DOHH2 (cell line): ENCODE measurements at regions not wholly inside any gene's neighbourhood (a gene's known extent, or its start where the extent isn't known, plus 50 kb on each side); places are given as distances from the start of the nearest gene placed in this dataset.

Experiments
- H3F3A ChIP-seq: fragments of 200-600 bp; sonication (generic), shearing (Covaris generic); 2 replicates; pipeline ENCODE4 v1.6.0; 2016; ENCODE audit warnings: antibody characterized with exemption, mild to moderate bottlenecking; ENCODE audit not compliant: control insufficient read depth, insufficient read depth
- H3K27ac ChIP-seq: fragments of 200-600 bp; sonication (generic); 2 replicates; pipeline ENCODE4 v1.5.1; 2014; ENCODE audit warnings: low read depth, mild to moderate bottlenecking, low read length, moderate library complexity
- H3K27me3 ChIP-seq: fragments of 200-600 bp; sonication (generic); 2 replicates; pipeline ENCODE4 v1.6.1; 2014; ENCODE audit warnings: mild to moderate bottlenecking, low read length, mixed read lengths; ENCODE audit not compliant: control insufficient read depth
- H3K36me3 ChIP-seq: fragments of 200-600 bp; sonication (generic); 2 replicates; pipeline ENCODE4 v1.6.1; 2014; ENCODE audit warnings: mild to moderate bottlenecking, low read length, moderate library complexity, mixed read lengths; ENCODE audit not compliant: control insufficient read depth
- H3K4me1 ChIP-seq: fragments of 200-600 bp; sonication (generic); 2 replicates; pipeline ENCODE4 v1.6.1; 2014; ENCODE audit warnings: mild to moderate bottlenecking, low read length, mixed read lengths; ENCODE audit not compliant: control insufficient read depth
- H3K4me2 ChIP-seq: fragments of 200-600 bp; sonication (generic); 2 replicates; pipeline ENCODE4 v1.6.0; 2014; ENCODE audit warnings: mild to moderate bottlenecking, low read length, moderate library complexity
- H3K4me3 ChIP-seq: fragments of 200-600 bp; sonication (generic); 2 replicates; pipeline ENCODE4 v1.5.1; 2014; ENCODE audit warnings: mild to moderate bottlenecking, low read length, mixed read lengths
- H3K79me2 ChIP-seq: fragments of 200-600 bp; sonication (generic); 2 replicates; pipeline ENCODE4 v1.6.1; 2014; ENCODE audit warnings: mild to moderate bottlenecking, low read length, mixed read lengths; ENCODE audit not compliant: control insufficient read depth
- H3K9me2 ChIP-seq: fragments of 200-600 bp; sonication (generic); replicated peaks from 2 replicates; pipeline ENCODE4 v1.6.1; 2014; ENCODE audit warnings: mild to moderate bottlenecking, low read length, mixed read lengths; ENCODE audit not compliant: control insufficient read depth
- H3K9me3 ChIP-seq: fragments of 200-600 bp; sonication (generic); 2 replicates; pipeline ENCODE4 v1.6.1; 2014; ENCODE audit warnings: antibody characterized with exemption, low read length, mixed read lengths; ENCODE audit not compliant: control insufficient read depth, insufficient read depth
- H4K20me1 ChIP-seq: fragments of 200-600 bp; sonication (generic); 2 replicates; pipeline ENCODE4 v1.6.0; 2014; ENCODE audit warnings: low read depth, mild to moderate bottlenecking, antibody characterized with exemption, low read length, moderate library complexity; ENCODE audit not compliant: control insufficient read depth, insufficient read depth
- EZH2phosphoT487 ChIP-seq: fragments of 200-600 bp; sonication (generic); IDR thresholded peaks from 2 replicates; pipeline ENCODE4 v1.6.1; 2017; ENCODE audit warnings: borderline replicate concordance, mild to moderate bottlenecking, antibody characterized with exemption, low read length, moderate library complexity, mixed read lengths
- TF ChIP-seq, protein P1 (sequence below): fragments of 200-600 bp; sonication (generic); IDR thresholded peaks from one replicate; pipeline ENCODE4 v1.5.1; 2014; ENCODE audit warnings: antibody characterized with exemption, mild to moderate bottlenecking, low read depth, low read length; ENCODE audit not compliant: poor library complexity, severe bottlenecking

DNA sequence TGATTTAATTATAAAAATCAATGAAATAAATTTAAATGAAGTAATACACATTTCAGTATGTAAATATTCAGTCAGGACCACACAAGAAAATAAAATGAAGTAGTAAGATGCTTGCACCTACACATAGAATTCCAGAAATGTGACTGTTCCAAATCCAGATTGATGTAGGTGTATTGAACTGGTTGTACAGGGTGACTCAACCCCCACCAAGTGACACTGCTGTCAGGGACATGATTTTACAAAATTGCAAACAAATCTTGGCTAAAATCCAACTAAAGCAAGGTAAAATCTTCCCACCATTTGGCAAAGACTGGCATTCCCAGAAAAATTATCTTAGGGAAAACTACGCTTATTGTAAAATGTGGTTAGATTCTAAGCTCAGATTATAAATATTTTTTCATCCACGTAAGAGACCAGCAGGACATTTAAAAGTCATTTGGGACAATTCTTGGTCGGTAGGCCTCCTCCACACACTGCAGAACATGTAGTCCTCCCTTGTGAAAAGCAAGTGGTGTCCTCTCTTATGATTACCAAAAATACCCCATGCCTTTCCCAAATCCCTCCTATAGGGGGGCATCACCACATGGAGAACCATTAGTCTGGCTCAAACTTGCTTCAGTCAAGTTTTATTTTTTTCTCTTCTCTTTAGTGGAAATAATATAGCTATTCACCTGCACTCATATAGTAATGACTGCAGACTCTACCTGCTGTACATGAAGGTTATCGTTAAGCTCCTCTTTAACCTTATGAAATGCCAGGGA is 287.1 kb upstream of the SMIM30 start:
- Histone ChIP-seq H3K27ac (no peak overlapping the region), H3K36me3 (no peaks in the 10 kb centered on the region), H3K4me1 (no peaks in the 10 kb centered on the region), H3F3A (no peaks in the 10 kb centered on the region), H3K9me2 (no peaks in the 10 kb centered on the region), H4K20me1 (no peaks in the 10 kb centered on the region), H3K4me2 (no peak overlapping the region), H3K4me3 (no peak overlapping the region), H3K79me2 (no peaks in the 10 kb centered on the region), H3K27me3 (no peaks in the 10 kb centered on the region), H3K9me3 (no peaks in the 10 kb centered on the region)
- TF ChIP-seq, protein P1, sequence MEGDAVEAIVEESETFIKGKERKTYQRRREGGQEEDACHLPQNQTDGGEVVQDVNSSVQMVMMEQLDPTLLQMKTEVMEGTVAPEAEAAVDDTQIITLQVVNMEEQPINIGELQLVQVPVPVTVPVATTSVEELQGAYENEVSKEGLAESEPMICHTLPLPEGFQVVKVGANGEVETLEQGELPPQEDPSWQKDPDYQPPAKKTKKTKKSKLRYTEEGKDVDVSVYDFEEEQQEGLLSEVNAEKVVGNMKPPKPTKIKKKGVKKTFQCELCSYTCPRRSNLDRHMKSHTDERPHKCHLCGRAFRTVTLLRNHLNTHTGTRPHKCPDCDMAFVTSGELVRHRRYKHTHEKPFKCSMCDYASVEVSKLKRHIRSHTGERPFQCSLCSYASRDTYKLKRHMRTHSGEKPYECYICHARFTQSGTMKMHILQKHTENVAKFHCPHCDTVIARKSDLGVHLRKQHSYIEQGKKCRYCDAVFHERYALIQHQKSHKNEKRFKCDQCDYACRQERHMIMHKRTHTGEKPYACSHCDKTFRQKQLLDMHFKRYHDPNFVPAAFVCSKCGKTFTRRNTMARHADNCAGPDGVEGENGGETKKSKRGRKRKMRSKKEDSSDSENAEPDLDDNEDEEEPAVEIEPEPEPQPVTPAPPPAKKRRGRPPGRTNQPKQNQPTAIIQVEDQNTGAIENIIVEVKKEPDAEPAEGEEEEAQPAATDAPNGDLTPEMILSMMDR: no peak
- no peak for TF ChIP-seq EZH2phosphoT487

DNA sequence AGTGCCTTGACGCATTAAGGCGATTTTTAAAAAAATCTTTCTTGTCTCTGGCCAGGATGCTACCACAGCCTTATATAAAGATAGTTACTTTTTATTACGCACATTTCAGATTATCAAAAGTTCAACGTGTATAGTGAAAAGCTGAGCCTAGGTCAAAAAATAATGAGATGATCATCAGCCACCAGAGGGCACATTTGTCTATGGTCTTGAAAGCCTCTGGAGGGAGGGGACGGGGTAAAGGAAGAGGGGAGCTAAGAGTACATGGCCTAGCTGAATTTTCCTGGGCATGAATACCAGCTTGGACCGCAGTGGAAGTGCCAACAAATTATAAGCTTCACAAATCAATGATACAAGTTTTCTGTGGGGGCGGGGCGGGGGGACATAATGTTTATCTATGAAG is 285.9 kb upstream of the SMIM30 start:
- Histone ChIP-seq H3K9me2 (no peaks in the 10 kb centered on the region), H3K4me2 (no peak overlapping the region), H3K36me3 (no peaks in the 10 kb centered on the region), H3K4me3 (no peak overlapping the region), H3K4me1 (no peaks in the 10 kb centered on the region), H3K79me2 (no peaks in the 10 kb centered on the region), H4K20me1 (no peaks in the 10 kb centered on the region), H3F3A (no peaks in the 10 kb centered on the region), H3K27ac (no peak overlapping the region), H3K9me3 (no peaks in the 10 kb centered on the region), H3K27me3 (no peaks in the 10 kb centered on the region)
- TF ChIP-seq, protein P1: peak; percentile 57
- TF ChIP-seq EZH2phosphoT487: no peak

DNA sequence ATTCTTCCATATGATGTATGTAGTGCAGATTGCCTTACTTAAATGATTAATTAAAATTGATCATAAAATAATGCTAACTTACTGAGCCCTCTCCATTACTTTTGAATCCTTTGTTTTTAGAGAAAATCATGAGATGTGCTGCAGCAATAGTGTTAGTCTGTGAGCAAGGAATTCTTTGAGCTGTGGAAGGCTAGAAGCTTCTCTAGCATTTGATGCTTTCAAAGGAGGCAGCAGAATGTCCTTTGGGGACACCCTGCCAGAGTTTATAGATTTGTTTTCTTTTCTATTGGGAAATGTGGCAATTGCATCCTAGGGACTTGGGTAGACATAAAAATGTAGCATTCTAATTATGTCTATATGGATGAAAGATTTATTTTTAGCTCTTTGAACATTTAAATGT is 284.1 kb upstream of the SMIM30 start:
- TF ChIP-seq, protein P1: no peak
- H3F3A ChIP-seq: no peaks in the 10 kb centered on the region
- no peaks in the 10 kb centered on the region for H3K79me2 ChIP-seq
- no peaks in the 10 kb centered on the region for H4K20me1 ChIP-seq
- H3K4me2 ChIP-seq: no peak overlapping the region
- H3K36me3 ChIP-seq: no peaks in the 10 kb centered on the region
- no peak overlapping the region for H3K4me3 ChIP-seq
- no peaks in the 10 kb centered on the region for H3K9me2 ChIP-seq
- H3K27me3 ChIP-seq: no peaks in the 10 kb centered on the region
- H3K4me1 ChIP-seq: no peaks in the 10 kb centered on the region
- no peak overlapping the region for H3K27ac ChIP-seq
- H3K9me3 ChIP-seq: no peaks in the 10 kb centered on the region
